ENCODE measurements at regions not wholly inside any gene's neighbourhood (a gene's known extent, or its start where the extent isn't known, plus 50 kb on each side); places are given as distances from the start of the nearest gene placed in this dataset.

- TF ChIP-seq CTCF (IDR thresholded peaks at IDR 0.05; ENCODE audit: low read length) (no peak), EZH2 (IDR thresholded peaks at IDR 0.05; ENCODE audit: borderline replicate concordance, low read length) (no peak)
- H3K27me3 ChIP-seq (ENCODE audit: insufficient read depth, low read length), result no peaks in the 10 kb centered on the region
- H3K27ac ChIP-seq (ENCODE audit: low read depth, low read length, poor library complexity, severe bottlenecking), result no peak overlapping the region
Measured at GRCh38 chrX:100487795-100488194, 77.7 kb upstream of the PCDH19 start.

GRCh38 chrX:100484971-100485370 is 74.9 kb upstream of the PCDH19 start:
- Histone ChIP-seq H3K9me2 (ENCODE audit: low read depth, low read length) (no peaks in the 10 kb centered on the region), H2AFZ (ENCODE audit: low read length) (no peak overlapping the region), H3K4me1 (ENCODE audit: insufficient read depth, low read length, severe bottlenecking) (no peaks in the 10 kb centered on the region), H4K20me1 (ENCODE audit: insufficient read depth, low read length) (no peaks in the 10 kb centered on the region), H3K4me2 (ENCODE audit: low read length) (no peak overlapping the region), H3K9ac (ENCODE audit: low read length) (no peak overlapping the region), H3F3A (ENCODE audit: insufficient read depth, low read length) (no peaks in the 10 kb centered on the region), H3K9me3 (ENCODE audit: low read length) (no peaks in the 10 kb centered on the region), H3K79me2 (ENCODE audit: insufficient read depth, low read length) (no peaks in the 10 kb centered on the region), H3K4me3 (ENCODE audit: low read depth, low read length, poor library complexity, severe bottlenecking) (no peak overlapping the region), H3K27me3 (ENCODE audit: insufficient read depth, low read length) (no peaks in the 10 kb centered on the region), H3K36me3 (ENCODE audit: insufficient read depth, low read length) (no peaks in the 10 kb centered on the region), H3K27ac (ENCODE audit: low read depth, low read length, poor library complexity, severe bottlenecking) (no peak overlapping the region)
- TF ChIP-seq CTCF (IDR thresholded peaks at IDR 0.05; ENCODE audit: low read length) (no peak), EZH2 (IDR thresholded peaks at IDR 0.05; ENCODE audit: borderline replicate concordance, low read length) (no peak)

More at GRCh38 chrX:100487795-100488194, 77.7 kb upstream of the PCDH19 start:
- no peak overlapping the region for H3K4me3 ChIP-seq (ENCODE audit: low read depth, low read length, poor library complexity, severe bottlenecking)
- no peaks in the 10 kb centered on the region for H3K9me2 ChIP-seq (ENCODE audit: low read depth, low read length)
- no peaks in the 10 kb centered on the region for H3K4me1 ChIP-seq (ENCODE audit: insufficient read depth, low read length, severe bottlenecking)
- no peak overlapping the region for H2AFZ ChIP-seq (ENCODE audit: low read length)
- H3K4me2 ChIP-seq (ENCODE audit: low read length), result no peak overlapping the region
- H3K79me2 ChIP-seq (ENCODE audit: insufficient read depth, low read length), result no peaks in the 10 kb centered on the region
- no peak overlapping the region for H3K9ac ChIP-seq (ENCODE audit: low read length)
- H3K36me3 ChIP-seq (ENCODE audit: insufficient read depth, low read length), result no peaks in the 10 kb centered on the region
- H4K20me1 ChIP-seq (ENCODE audit: insufficient read depth, low read length), result no peaks in the 10 kb centered on the region
- no peaks in the 10 kb centered on the region for H3K9me3 ChIP-seq (ENCODE audit: low read length)
- H3F3A ChIP-seq (ENCODE audit: insufficient read depth, low read length), result no peaks in the 10 kb centered on the region

- H3K36me3 ChIP-seq (ENCODE audit: insufficient read depth, low read length), result no peaks in the 10 kb centered on the region
- H3K27me3 ChIP-seq (ENCODE audit: insufficient read depth, low read length), result no peaks in the 10 kb centered on the region
- no peaks in the 10 kb centered on the region for H3K79me2 ChIP-seq (ENCODE audit: insufficient read depth, low read length)
- no peaks in the 10 kb centered on the region for H3K4me1 ChIP-seq (ENCODE audit: insufficient read depth, low read length, severe bottlenecking)
- no peak overlapping the region for H3K27ac ChIP-seq (ENCODE audit: low read depth, low read length, poor library complexity, severe bottlenecking)
- H3K9me3 ChIP-seq (ENCODE audit: low read length), result no peaks in the 10 kb centered on the region
- no peak overlapping the region for H3K4me2 ChIP-seq (ENCODE audit: low read length)
- no peak overlapping the region for H3K9ac ChIP-seq (ENCODE audit: low read length)
- H3K9me2 ChIP-seq (ENCODE audit: low read depth, low read length), result no peaks in the 10 kb centered on the region
- no peak for TF ChIP-seq CTCF (IDR thresholded peaks at IDR 0.05; ENCODE audit: low read length)
- TF ChIP-seq EZH2 (IDR thresholded peaks at IDR 0.05; ENCODE audit: borderline replicate concordance, low read length), result no peak
- H3K4me3 ChIP-seq (ENCODE audit: low read depth, low read length, poor library complexity, severe bottlenecking), result no peak overlapping the region
- H3F3A ChIP-seq (ENCODE audit: insufficient read depth, low read length), result no peaks in the 10 kb centered on the region
- no peaks in the 10 kb centered on the region for H4K20me1 ChIP-seq (ENCODE audit: insufficient read depth, low read length)
- no peak overlapping the region for H2AFZ ChIP-seq (ENCODE audit: low read length)
Measured at GRCh38 chrX:100479329-100479728, 69.3 kb upstream of the PCDH19 start.
